ENCODE measurements at regions not wholly inside any gene's neighbourhood (a gene's known extent, or its start where the extent isn't known, plus 50 kb on each side); places are given as distances from the start of the nearest gene placed in this dataset.

DNA sequence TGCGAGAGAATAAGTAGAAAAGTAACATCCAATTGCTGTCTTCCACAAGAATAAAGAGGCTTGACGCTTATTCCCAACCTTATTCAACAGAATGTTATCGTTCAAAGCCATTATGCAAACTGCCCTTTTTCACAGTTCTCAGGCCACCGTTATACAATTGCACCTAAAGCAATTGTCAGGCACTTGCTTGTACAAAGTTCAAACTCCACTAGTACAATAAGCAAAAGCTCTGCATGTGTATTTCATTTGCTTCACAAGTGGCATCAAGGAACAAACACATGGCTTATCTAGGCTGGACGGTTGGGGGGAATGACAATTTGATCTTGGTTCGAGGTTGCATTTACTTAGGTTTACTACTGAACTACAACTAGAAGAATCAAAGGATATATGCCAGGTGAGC is 815.6 kb downstream of the EFNB2 start:
- Histone ChIP-seq H3K4me3 (ENCODE audit: insufficient read depth, low read depth, low read length) (no peak overlapping the region), H3K23ac (ENCODE audit: low read depth, low read length) (no peak overlapping the region), H3K18ac (ENCODE audit: low read depth, low read length) (no peak overlapping the region), H4K8ac (ENCODE audit: low read depth in 2 of 2, low read length in 2 of 2) (no peak overlapping the region), H2AFZ (replicated peaks; ENCODE audit: low read length, poor library complexity) (no peak overlapping the region), H4K5ac (ENCODE audit: low read depth, low read length) (no peak overlapping the region), H2AK9ac (replicated peaks; ENCODE audit: low read depth, low read length, poor library complexity) (no peak overlapping the region), H3K79me1 (ENCODE audit: low read depth in 1 of 2, low read length in 2 of 2) (no peaks in the 10 kb centered on the region), H3K4me2 (ENCODE audit: low read depth, low read length) (no peak overlapping the region), H3K4ac (ENCODE audit: low read depth, low read length) (no peak overlapping the region), H3K4me1 (ENCODE audit: control insufficient read depth, insufficient read depth, low read length) (no peaks in the 10 kb centered on the region), H3K14ac (replicated peaks; ENCODE audit: low read depth, low read length) (no peak overlapping the region), H3K9ac (ENCODE audit: low read depth, low read length) (no peak overlapping the region), H3K27ac (ENCODE audit: insufficient read depth, low read length) (no peak overlapping the region), H3K56ac (ENCODE audit: extremely low read depth, insufficient read depth, low read length) (no peak overlapping the region), H4K91ac (ENCODE audit: insufficient read depth, low read depth, low read length) (no peak overlapping the region), H2AK5ac (ENCODE audit: low read depth, low read length) (no peak overlapping the region), H2BK120ac (ENCODE audit: low read depth, low read length) (no peak overlapping the region), H3K9me3 (ENCODE audit: control insufficient read depth, insufficient read depth, low read length) (no peaks in the 10 kb centered on the region), H3K9me1 (ENCODE audit: insufficient read depth, low read length) (no peaks in the 10 kb centered on the region), H3K27me3 (ENCODE audit: control insufficient read depth, insufficient read depth, low read length) (no peaks in the 10 kb centered on the region), H2BK5ac (ENCODE audit: low read depth, low read length, poor library complexity, severe bottlenecking) (no peak overlapping the region), H4K20me1 (ENCODE audit: insufficient read depth, low read length) (no peaks in the 10 kb centered on the region), H2BK15ac (ENCODE audit: low read depth, low read length) (no peak overlapping the region), H3K36me3 (ENCODE audit: control insufficient read depth, insufficient read depth, low read length) (no peaks in the 10 kb centered on the region), H2BK20ac (ENCODE audit: low read depth, low read length) (no peak overlapping the region)
- in situ Hi-C loops (cut with MboI; ENCODE audit: low sequenced_read_pairs) (no loop called here), intact Hi-C loops (cut with micrococcal nuclease) (no loop called here), dilution Hi-C loops (cut with HindIII; ENCODE audit: low sequenced_read_pairs, unreplicated experiment) (no loop called here)
- TF ChIP-seq SMC3 (IDR thresholded peaks at IDR 0.05; ENCODE audit: low read depth, low read length) (no peak), MXI1 (IDR thresholded peaks at IDR 0.05; ENCODE audit: borderline replicate concordance, low read depth, low read length) (no peak)
- POLR2A ChIA-PET (ENCODE audit: unreplicated experiment), result no interaction called here
- WGBS, 2 experiments (ENCODE audit: extremely low coverage in 2 of 2, insufficient read length in 1 of 2), result 88% methylated on average over 2 of the region's 6 CpGs; no CpG with 5 or more reads in 1 of the 2 experiments
- DNase-seq (no peak), ATAC-seq (ENCODE audit: low read depth) (no peak)
- CTCF ChIA-PET, result interaction anchor here (0.6 to 1.1 kb wide), 2 partner anchors 217 to 299 kb away, joined by 3 to 4 read pairs; no protein-coding TSS in a partner anchor
- no TSS peak for BruUV-seq (replicated peaks)

Measured in IMR-90 (cell line).